Loucy (cell line): ENCODE measurements at regions not wholly inside any gene's neighbourhood (a gene's known extent, or its start where the extent isn't known, plus 50 kb on each side); places are given as distances from the start of the nearest gene placed in this dataset.
"Not testable (repeated sequence)": the region's sequence is repeated elsewhere in the genome, so short reads cannot be mapped to it uniquely, and the experiment has no call there.

Experiments used
- H2AFZ ChIP-seq: fragments of 200-600 bp; sonication (generic); 2 replicates; pipeline ENCODE4 v1.6.0; 2016; ENCODE audit warnings: antibody characterized with exemption, mild to moderate bottlenecking, low read length, moderate library complexity
- H3F3A ChIP-seq: fragments of 200-600 bp; 2 replicates; pipeline ENCODE4 v1.6.0; 2016; ENCODE audit warnings: antibody characterized with exemption, low read depth, mild to moderate bottlenecking
- H3K27me3 ChIP-seq: fragments of 200-600 bp; sonication (generic); 2 replicates; pipeline ENCODE4 v1.6.1; 2014; ENCODE audit warnings: low read length, mild to moderate bottlenecking; ENCODE audit not compliant: insufficient read depth, poor library complexity, severe bottlenecking
- H3K36me3 ChIP-seq: fragments of 200-600 bp; sonication (generic); 2 replicates; pipeline ENCODE4 v1.6.1; 2016; ENCODE audit warnings: low read length; ENCODE audit not compliant: insufficient read depth
- H3K4me1 ChIP-seq: fragments of 200-600 bp; sonication (generic); 2 replicates; pipeline ENCODE4 v1.5.1; 2014; ENCODE audit warnings: low read length, mild to moderate bottlenecking; ENCODE audit not compliant: insufficient read depth, poor library complexity, severe bottlenecking
- H3K4me2 ChIP-seq: fragments of 200-600 bp; sonication (generic); 2 replicates; pipeline ENCODE4 v1.6.0; 2014; ENCODE audit warnings: antibody characterized with exemption, low read length, low read depth, mild to moderate bottlenecking; ENCODE audit not compliant: poor library complexity, severe bottlenecking
- H3K4me3 ChIP-seq: fragments of 200-600 bp; sonication (generic); 2 replicates; pipeline ENCODE4 v1.5.1; 2014; ENCODE audit warnings: low read length, mild to moderate bottlenecking, mixed read lengths; ENCODE audit not compliant: poor library complexity, severe bottlenecking
- H3K79me2 ChIP-seq: fragments of 200-600 bp; sonication (generic); 2 replicates; pipeline ENCODE4 v1.6.1; 2014; ENCODE audit warnings: low read length; ENCODE audit not compliant: insufficient read depth
- H3K9ac ChIP-seq: fragments of 200-600 bp; sonication (generic); 2 replicates; pipeline ENCODE4 v1.6.0; 2014; ENCODE audit warnings: mild to moderate bottlenecking, low read depth, low read length, moderate library complexity; ENCODE audit not compliant: poor library complexity, severe bottlenecking
- H3K9me2 ChIP-seq: fragments of 200-600 bp; sonication (generic); replicated peaks from 2 replicates; pipeline ENCODE4 v1.6.1; 2016; ENCODE audit warnings: low read depth, low read length, mixed read lengths
- H3K9me3 ChIP-seq: fragments of 200-600 bp; sonication (generic); 2 replicates; pipeline ENCODE4 v1.6.1; 2014; ENCODE audit warnings: mild to moderate bottlenecking, antibody characterized with exemption, low read length, low read depth; ENCODE audit not compliant: insufficient read depth
- H4K20me1 ChIP-seq: fragments of 200-600 bp; sonication (generic); 2 replicates; pipeline ENCODE4 v1.6.0; 2014; ENCODE audit warnings: antibody characterized with exemption, low read length, mild to moderate bottlenecking; ENCODE audit not compliant: insufficient read depth, poor library complexity, severe bottlenecking
- CTCF ChIP-seq: fragments of 200-600 bp; sonication (generic); conservative IDR thresholded peaks from 2 replicates; pipeline ENCODE4 v1.5.1; 2014; ENCODE audit warnings: mild to moderate bottlenecking, antibody characterized with exemption, low read length

GRCh38 chr6:60574723-60575122 lies 1711.3 kb downstream of the KHDRBS2 start:
- not testable (repeated sequence) for H3K9me2 ChIP-seq, H3K4me3 ChIP-seq, H3K79me2 ChIP-seq, H3K4me1 ChIP-seq, H4K20me1 ChIP-seq, H3K9me3 ChIP-seq, H2AFZ ChIP-seq, H3F3A ChIP-seq, H3K9ac ChIP-seq, H3K27me3 ChIP-seq, H3K4me2 ChIP-seq, H3K36me3 ChIP-seq

- not testable (repeated sequence) for H3K36me3 ChIP-seq, H3K4me3 ChIP-seq, H3K4me1 ChIP-seq, H3K4me2 ChIP-seq, H3K9me3 ChIP-seq, H3K9ac ChIP-seq, H3K27me3 ChIP-seq, H4K20me1 ChIP-seq, H2AFZ ChIP-seq, H3K9me2 ChIP-seq, H3K79me2 ChIP-seq, H3F3A ChIP-seq
Measured at GRCh38 chr6:60572607-60573006, 1713.4 kb downstream of the KHDRBS2 start.

- H3K79me2 ChIP-seq, H3K9me3 ChIP-seq, H2AFZ ChIP-seq, H3F3A ChIP-seq, H3K4me1 ChIP-seq, H3K9ac ChIP-seq, H4K20me1 ChIP-seq, H3K9me2 ChIP-seq, H3K27me3 ChIP-seq, H3K4me2 ChIP-seq, H3K36me3 ChIP-seq, H3K4me3 ChIP-seq: not testable (repeated sequence)
- 0 out of 2 replicates have a peak, but pooled peaks have one; percentile 12 for TF ChIP-seq CTCF
Measured at GRCh38 chr6:60571293-60572016, 1714.6 kb downstream of the KHDRBS2 start.

- H2AFZ ChIP-seq, H3K9me3 ChIP-seq, H3K36me3 ChIP-seq, H3K4me3 ChIP-seq, H4K20me1 ChIP-seq, H3K9ac ChIP-seq, H3K27me3 ChIP-seq, H3F3A ChIP-seq, H3K4me1 ChIP-seq, H3K79me2 ChIP-seq, H3K9me2 ChIP-seq, H3K4me2 ChIP-seq: not testable (repeated sequence)
Measured at GRCh38 chr6:60570599-60570998, 1715.4 kb downstream of the KHDRBS2 start.

GRCh38 chr6:60567447-60568187 lies 1718.4 kb downstream of the KHDRBS2 start:
- not testable (repeated sequence) for H3K4me2 ChIP-seq, H3K4me1 ChIP-seq, H3K27me3 ChIP-seq, H3K9me3 ChIP-seq, H3K9me2 ChIP-seq, H4K20me1 ChIP-seq, H3K36me3 ChIP-seq, H3K9ac ChIP-seq, H3K4me3 ChIP-seq, H2AFZ ChIP-seq, H3F3A ChIP-seq, H3K79me2 ChIP-seq

- not testable (repeated sequence) for H3K36me3 ChIP-seq, H3K4me1 ChIP-seq, H3K4me3 ChIP-seq, H3K9me2 ChIP-seq, H3K9ac ChIP-seq, H3K9me3 ChIP-seq, H3K4me2 ChIP-seq, H3K79me2 ChIP-seq, H3K27me3 ChIP-seq, H2AFZ ChIP-seq, H3F3A ChIP-seq, H4K20me1 ChIP-seq
Measured at GRCh38 chr6:60566387-60566786, 1719.6 kb downstream of the KHDRBS2 start.

GRCh38 chr6:60559702-60560101 lies 1726.3 kb downstream of the KHDRBS2 start:
- not testable (repeated sequence) for H3K79me2 ChIP-seq, H3K9me2 ChIP-seq, H3K27me3 ChIP-seq, H3F3A ChIP-seq, H4K20me1 ChIP-seq, H3K4me1 ChIP-seq, H3K9me3 ChIP-seq, H3K9ac ChIP-seq, H3K36me3 ChIP-seq, H3K4me2 ChIP-seq, H3K4me3 ChIP-seq, H2AFZ ChIP-seq
